PC-3 (cell line): ENCODE measurements at regions not wholly inside any gene's neighbourhood (a gene's known extent, or its start where the extent isn't known, plus 50 kb on each side); places are given as distances from the start of the nearest gene placed in this dataset.

Experiments
- ATAC-seq: fragments of 200-7000 bp; cut with Tn5 transposase; 2 replicates; pipeline ENCODE4 v1.9.1; 2020; ENCODE audit warnings: mild to moderate bottlenecking, moderate library complexity
- BruUV-seq: library from RNA; stranded (reverse); fragments of 400-500 nt; replicated peaks from 2 replicates; lab custom pipeline; 2021; lab: Mats Ljungman, UMichigan
- CTCF ChIA-PET: fragments of 300-600 bp; sonication (Branson Sonifier 250); formaldehyde crosslinking; loops from one replicate; lab custom pipeline; 2022; ENCODE audit warnings: antibody characterized with exemption; lab: Charles Lee
- POLR2A ChIA-PET: fragments of 300-600 bp; sonication (Branson Sonifier 250); formaldehyde crosslinking; loops from one replicate; lab custom pipeline; 2022; ENCODE audit warnings: antibody characterized with exemption; ENCODE audit not compliant: unreplicated experiment; lab: Charles Lee
- DNase-seq: peaks from one replicate; pipeline ENCODE4 v3.0.0-alpha.2; 2015
- H2AFZ ChIP-seq: fragments of 300-600 bp; sonication (generic); 2 replicates; pipeline ENCODE4 v1.6.0; 2016; ENCODE audit warnings: antibody characterized with exemption, low read length
- H3F3A ChIP-seq: fragments of 300-600 bp; sonication (generic); one replicate; pipeline ENCODE4 v1.6.0; 2017; ENCODE audit warnings: antibody characterized with exemption, low read length, control low read depth, mild to moderate bottlenecking; ENCODE audit not compliant: unreplicated experiment
- H3K27ac ChIP-seq: fragments of 300-600 bp; sonication (generic); 2 replicates; pipeline ENCODE4 v1.5.1; 2016; ENCODE audit warnings: mild to moderate bottlenecking, low read length
- H3K27me3 ChIP-seq: fragments of 300-600 bp; sonication (generic); 2 replicates; pipeline ENCODE4 v1.6.1; 2016; ENCODE audit warnings: low read length, mixed read lengths
- H3K36me3 ChIP-seq: fragments of 300-600 bp; sonication (generic); 2 replicates; pipeline ENCODE4 v1.6.1; 2016; ENCODE audit warnings: low read depth, mixed run types, low read length, mixed read lengths
- H3K4me1 ChIP-seq: fragments of 300-600 bp; sonication (generic); 2 replicates; pipeline ENCODE4 v1.5.1; 2016; ENCODE audit warnings: low read length; ENCODE audit not compliant: insufficient read depth
- H3K4me2 ChIP-seq: fragments of 300-600 bp; sonication (generic); 2 replicates; pipeline ENCODE4 v1.6.0; 2016; ENCODE audit warnings: low read length
- H3K4me3 ChIP-seq: fragments of 300-600 bp; sonication (generic); 2 replicates; pipeline ENCODE4 v1.5.1; 2016; ENCODE audit warnings: mild to moderate bottlenecking, low read length, mixed read lengths
- H3K79me2 ChIP-seq: fragments of 300-600 bp; sonication (generic); 2 replicates; pipeline ENCODE4 v1.6.1; 2017; ENCODE audit warnings: low read length, mixed read lengths
- H3K9ac ChIP-seq: fragments of 300-600 bp; sonication (generic); 2 replicates; pipeline ENCODE4 v1.6.0; 2016; ENCODE audit warnings: mild to moderate bottlenecking, low read length
- H3K9me2 ChIP-seq: fragments of 300-600 bp; sonication (generic); replicated peaks from 2 replicates; pipeline ENCODE4 v1.6.1; 2016; ENCODE audit warnings: mixed run types, low read length, mixed read lengths
- H3K9me3 ChIP-seq: fragments of 300-600 bp; sonication (generic); 2 replicates; pipeline ENCODE4 v1.6.1; 2016; ENCODE audit warnings: low read length, mixed read lengths
- H4K20me1 ChIP-seq: fragments of 300-600 bp; sonication (generic); 2 replicates; pipeline ENCODE4 v1.6.1; 2016; ENCODE audit warnings: low read length, mixed read lengths
- CTCF ChIP-seq: fragments of 300-600 bp; sonication (generic); conservative IDR thresholded peaks from 2 replicates; pipeline ENCODE4 v1.5.1; 2017; ENCODE audit warnings: antibody characterized with exemption, low read depth, mild to moderate bottlenecking, low read length
- EZH2 ChIP-seq: fragments of 300-600 bp; sonication (generic); IDR thresholded peaks from one replicate; pipeline ENCODE4 v1.6.1; 2017; ENCODE audit warnings: antibody characterized with exemption, mild to moderate bottlenecking, low read length; ENCODE audit not compliant: unreplicated experiment
- EZH2phosphoT487 ChIP-seq: fragments of 300-600 bp; sonication (generic); IDR thresholded peaks from 2 replicates; pipeline ENCODE4 v1.6.1; 2018; ENCODE audit warnings: mild to moderate bottlenecking, antibody characterized with exemption, low read length, borderline replicate concordance
- intact Hi-C: fragments of 100-400 bp; cut with micrococcal nuclease; formaldehyde crosslinking; loops from 2 replicates; pipeline ENCODE4 v1.9.0; 2023

- Histone ChIP-seq H3K36me3 (no peaks in the 10 kb centered on the region; the same call in 1 of the 2 replicates), H3K79me2 (no peaks in the 10 kb centered on the region), H3K4me3 (no peak overlapping the region), H3K4me2 (no peak overlapping the region), H3F3A (no peaks in the 10 kb centered on the region), H3K9me3 (no peaks in the 10 kb centered on the region), H3K9ac (no peak overlapping the region), H3K4me1 (peaks cover 28% of the 10 kb centered on the region), H2AFZ (no peak overlapping the region), H3K27ac (no peak overlapping the region), H3K9me2 (no peaks in the 10 kb centered on the region), H4K20me1 (no peaks in the 10 kb centered on the region), H3K27me3 (no peaks in the 10 kb centered on the region)
- no peak for ATAC-seq
- intact Hi-C loops: loop anchor here (10.0 kb wide), 1 partner anchor 492 kb away; no protein-coding TSS in a partner anchor
- no TSS peak for BruUV-seq
- ChIA-PET CTCF (no interaction called here), POLR2A (no interaction called here)
- TF ChIP-seq CTCF (no peak), EZH2 (no peak), EZH2phosphoT487 (no peak)
- DNase-seq: no peak
Observed at GRCh38 chr12:69056743-69057515, 124.0 kb upstream of the CPM start.

- Histone ChIP-seq H3K9ac (no peak overlapping the region), H3K4me3 (no peak overlapping the region), H3K27ac (no peak overlapping the region), H3K4me2 (no peak overlapping the region), H3K4me1 (peaks cover 19% of the 10 kb centered on the region), H3K9me2 (no peaks in the 10 kb centered on the region), H2AFZ (no peak overlapping the region), H4K20me1 (no peaks in the 10 kb centered on the region), H3K9me3 (no peaks in the 10 kb centered on the region), H3K79me2 (no peaks in the 10 kb centered on the region), H3F3A (no peaks in the 10 kb centered on the region), H3K36me3 (no peaks in the 10 kb centered on the region; the same call in 1 of the 2 replicates), H3K27me3 (no peaks in the 10 kb centered on the region)
- intact Hi-C loops: loop anchor here (10.0 kb wide), 1 partner anchor 493 kb away; no protein-coding TSS in a partner anchor
- POLR2A ChIA-PET: interaction anchor here (0.7 kb wide), 1 partner anchor 159 kb away, joined by 4 read pairs; no protein-coding TSS in a partner anchor
- BruUV-seq: no TSS peak
- DNase-seq (no peak), ATAC-seq (no peak)
- TF ChIP-seq EZH2phosphoT487: no peak
- TF ChIP-seq CTCF: no peak
- TF ChIP-seq EZH2: no peak
- CTCF ChIA-PET: no interaction called here
Observed at GRCh38 chr12:69057742-69058141, 124.8 kb upstream of the CPM start.
